GM12892 (cell line): ENCODE measurements at regions not wholly inside any gene's neighbourhood (a gene's known extent, or its start where the extent isn't known, plus 50 kb on each side); places are given as distances from the start of the nearest gene placed in this dataset.

Source experiments
- POLR2A ChIP-seq: IDR thresholded peaks from 2 replicates; pipeline ENCODE4 v1.6.1; 2011; ENCODE audit warnings: low read depth, low read length, control low read depth
- POLR2AphosphoS5 ChIP-seq: IDR thresholded peaks from 2 replicates; pipeline ENCODE4 v1.6.1; 2011; ENCODE audit warnings: low read depth, low read length, control low read depth
- TAF1 ChIP-seq: IDR thresholded peaks from 2 replicates; pipeline ENCODE4 v1.6.1; 2011; ENCODE audit warnings: low read depth, mild to moderate bottlenecking, control low read depth, low read length, borderline replicate concordance

DNA sequence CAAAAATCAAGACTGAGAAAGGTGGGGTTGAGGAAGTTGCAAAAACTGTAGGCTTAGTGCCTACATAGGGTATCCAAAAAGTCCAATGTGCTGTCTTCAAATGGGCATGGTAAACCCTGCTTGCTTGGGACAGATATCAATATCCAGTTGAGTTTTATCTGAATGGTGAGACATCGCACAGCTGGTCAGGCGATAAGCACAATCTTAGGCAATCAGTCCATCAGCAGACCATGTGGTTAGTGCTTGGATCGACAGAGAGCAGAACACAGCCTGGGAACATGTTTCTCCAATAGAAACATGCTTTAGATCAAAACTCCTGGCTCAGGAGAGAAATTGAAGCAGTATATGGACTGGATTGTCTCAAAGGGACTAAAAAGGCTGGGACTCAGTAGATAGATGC lies 151.3 kb upstream of the IPO5 start:
- TF ChIP-seq POLR2A (no peak), POLR2AphosphoS5 (no peak), TAF1 (no peak)
